ENCODE measurements at regions not wholly inside any gene's neighbourhood (a gene's known extent, or its start where the extent isn't known, plus 50 kb on each side); places are given as distances from the start of the nearest gene placed in this dataset.

DNA sequence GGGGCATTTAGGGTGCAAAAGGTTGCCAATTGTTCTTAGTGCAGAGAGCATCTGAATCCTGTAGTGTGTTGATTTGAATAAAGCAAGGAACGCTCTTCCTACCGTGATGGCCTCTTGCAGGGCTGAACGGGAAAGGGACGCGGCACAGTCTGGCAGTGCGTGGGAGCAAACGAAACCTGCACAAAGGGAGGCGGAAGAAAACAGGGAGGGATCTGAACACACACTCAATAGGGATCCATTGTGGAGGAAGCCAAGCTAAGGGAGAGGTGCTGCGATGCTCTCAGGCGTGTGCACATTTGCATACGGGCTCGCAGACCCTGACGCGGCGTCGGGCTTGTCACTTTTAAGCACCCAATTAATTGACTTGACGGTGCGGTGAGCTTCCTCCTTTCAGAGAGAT is 414.0 kb upstream of the IRX1 start:
- H3K9me3 ChIP-seq: no peaks in the 10 kb centered on the region
- H3K27ac ChIP-seq: no peak overlapping the region
- TF ChIP-seq, protein P1, sequence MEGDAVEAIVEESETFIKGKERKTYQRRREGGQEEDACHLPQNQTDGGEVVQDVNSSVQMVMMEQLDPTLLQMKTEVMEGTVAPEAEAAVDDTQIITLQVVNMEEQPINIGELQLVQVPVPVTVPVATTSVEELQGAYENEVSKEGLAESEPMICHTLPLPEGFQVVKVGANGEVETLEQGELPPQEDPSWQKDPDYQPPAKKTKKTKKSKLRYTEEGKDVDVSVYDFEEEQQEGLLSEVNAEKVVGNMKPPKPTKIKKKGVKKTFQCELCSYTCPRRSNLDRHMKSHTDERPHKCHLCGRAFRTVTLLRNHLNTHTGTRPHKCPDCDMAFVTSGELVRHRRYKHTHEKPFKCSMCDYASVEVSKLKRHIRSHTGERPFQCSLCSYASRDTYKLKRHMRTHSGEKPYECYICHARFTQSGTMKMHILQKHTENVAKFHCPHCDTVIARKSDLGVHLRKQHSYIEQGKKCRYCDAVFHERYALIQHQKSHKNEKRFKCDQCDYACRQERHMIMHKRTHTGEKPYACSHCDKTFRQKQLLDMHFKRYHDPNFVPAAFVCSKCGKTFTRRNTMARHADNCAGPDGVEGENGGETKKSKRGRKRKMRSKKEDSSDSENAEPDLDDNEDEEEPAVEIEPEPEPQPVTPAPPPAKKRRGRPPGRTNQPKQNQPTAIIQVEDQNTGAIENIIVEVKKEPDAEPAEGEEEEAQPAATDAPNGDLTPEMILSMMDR (IDR thresholded peaks at IDR 0.05): no peak
- H3K36me3 ChIP-seq: no peaks in the 10 kb centered on the region
- intact Hi-C loops (cut with DNase I): no loop called here
- no peak for DNase-seq (ENCODE audit: low spot score in 2 of 2)
- H3K4me1 ChIP-seq: no peaks in the 10 kb centered on the region
- no peaks in the 10 kb centered on the region for H3K27me3 ChIP-seq
- no peak overlapping the region for H3K4me3 ChIP-seq

DNA sequence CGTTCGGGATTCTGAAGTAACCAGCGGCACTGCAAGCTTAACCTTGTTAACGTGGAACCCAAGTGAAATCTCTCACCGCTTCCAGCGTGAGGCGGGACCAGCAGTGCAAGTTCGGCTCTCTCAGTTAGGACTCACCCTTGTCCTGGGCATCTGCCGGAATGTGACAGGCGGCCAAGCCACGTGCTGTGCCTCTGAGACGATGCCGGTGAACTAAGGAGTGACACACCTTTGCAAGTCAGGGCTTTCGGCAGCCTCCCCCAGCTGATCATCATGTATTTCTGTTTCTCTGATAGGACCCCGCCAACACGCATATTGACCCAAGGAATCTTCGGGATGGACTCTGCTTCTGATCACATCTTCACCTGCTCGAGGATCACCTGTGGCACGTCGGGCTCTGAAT is 415.0 kb upstream of the IRX1 start:
- no peak for DNase-seq (ENCODE audit: low spot score in 2 of 2)
- H3K4me3 ChIP-seq: no peak overlapping the region

DNA sequence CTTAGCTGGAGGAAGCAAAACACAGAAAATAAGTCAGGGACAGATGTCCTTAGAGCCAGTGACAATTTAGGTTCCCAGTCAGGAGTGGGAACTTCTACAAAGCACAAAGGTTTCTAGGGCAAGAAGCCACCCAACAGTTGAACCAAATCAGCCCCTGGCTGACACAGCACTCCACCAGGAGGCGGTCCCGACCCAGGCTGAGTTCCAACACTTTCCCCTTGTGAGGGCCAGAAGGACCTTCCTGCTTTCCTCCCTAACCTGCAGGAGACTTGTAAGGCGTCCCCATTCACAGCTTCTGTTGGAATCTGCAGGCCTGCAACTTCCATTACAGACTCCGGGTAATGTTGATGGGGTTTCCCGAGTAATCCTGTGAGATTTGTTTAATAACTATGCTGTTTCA is 416.4 kb upstream of the IRX1 start:
- H3K4me3 ChIP-seq: no peak overlapping the region
- H3K4me1 ChIP-seq: no peaks in the 10 kb centered on the region
- no peak overlapping the region for H3K27ac ChIP-seq
- TF ChIP-seq, protein P1 (IDR thresholded peaks at IDR 0.05): no peak
- H3K36me3 ChIP-seq: no peaks in the 10 kb centered on the region
- H3K9me3 ChIP-seq: no peaks in the 10 kb centered on the region
- H3K27me3 ChIP-seq: no peaks in the 10 kb centered on the region
- no peak for DNase-seq (ENCODE audit: low spot score in 2 of 2)
- intact Hi-C loops (cut with DNase I): no loop called here

More for the DNA sequence above, 415.0 kb upstream of the IRX1 start:
- Histone ChIP-seq H3K27me3 (no peaks in the 10 kb centered on the region), H3K4me1 (no peaks in the 10 kb centered on the region), H3K36me3 (no peaks in the 10 kb centered on the region), H3K9me3 (no peaks in the 10 kb centered on the region), H3K27ac (no peak overlapping the region)
- intact Hi-C loops (cut with DNase I): no loop called here
- TF ChIP-seq, protein P1 (IDR thresholded peaks at IDR 0.05): no peak

DNA sequence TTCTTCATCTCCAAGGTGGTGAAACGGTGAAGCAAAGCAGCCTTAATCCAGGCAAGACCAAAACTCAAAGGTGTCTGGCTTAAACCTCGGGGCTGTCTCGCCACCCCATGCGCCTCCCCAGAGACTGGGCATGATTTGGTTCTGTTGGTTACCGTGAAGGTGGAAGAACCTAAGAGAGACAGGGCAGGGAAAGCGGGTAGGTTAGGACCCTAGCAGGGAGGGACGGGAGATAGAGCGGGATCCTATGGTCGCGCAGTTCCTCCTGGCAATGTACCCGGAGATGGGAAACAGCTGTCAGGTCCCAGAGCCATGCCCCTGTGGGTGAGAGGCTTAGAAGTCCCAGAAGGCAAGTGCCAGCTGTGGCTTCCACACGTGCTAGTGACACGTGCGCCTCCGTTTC is 418.3 kb upstream of the IRX1 start:
- no peaks in the 10 kb centered on the region for H3K36me3 ChIP-seq
- H3K4me3 ChIP-seq: no peak overlapping the region
- H3K27ac ChIP-seq: no peak overlapping the region
- no peaks in the 10 kb centered on the region for H3K9me3 ChIP-seq
- intact Hi-C loops (cut with DNase I): no loop called here
- no peaks in the 10 kb centered on the region for H3K4me1 ChIP-seq
- no peak for DNase-seq (ENCODE audit: low spot score in 2 of 2)
- H3K27me3 ChIP-seq: no peaks in the 10 kb centered on the region
- TF ChIP-seq, protein P1 (IDR thresholded peaks at IDR 0.05): no peak

DNA sequence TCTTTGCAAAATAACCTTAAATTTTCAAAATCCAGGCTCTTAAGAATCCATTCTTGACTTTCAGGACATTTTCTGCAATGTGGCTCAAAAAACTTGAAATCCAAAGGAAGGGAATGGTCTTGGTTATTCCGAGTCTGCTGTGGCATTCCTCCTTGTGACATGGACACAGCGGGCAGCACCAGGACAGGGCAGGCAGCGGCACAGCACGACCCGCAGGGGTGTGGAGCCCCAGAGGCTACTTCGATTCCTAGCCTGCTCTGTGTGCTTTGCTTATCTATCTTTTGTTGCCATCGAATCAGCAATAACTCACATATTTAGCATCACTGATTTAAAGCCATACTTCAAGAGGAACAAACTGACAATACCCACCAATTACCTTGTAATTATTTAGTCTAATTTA is 420.2 kb upstream of the IRX1 start:
- intact Hi-C loops (cut with DNase I): no loop called here
- Histone ChIP-seq H3K9me3 (no peaks in the 10 kb centered on the region), H3K27me3 (no peaks in the 10 kb centered on the region), H3K36me3 (no peaks in the 10 kb centered on the region), H3K4me3 (no peak overlapping the region), H3K27ac (no peak overlapping the region), H3K4me1 (no peaks in the 10 kb centered on the region)
- DNase-seq (ENCODE audit: low spot score in 2 of 2): no peak
- TF ChIP-seq, protein P1 (IDR thresholded peaks at IDR 0.05): no peak

DNA sequence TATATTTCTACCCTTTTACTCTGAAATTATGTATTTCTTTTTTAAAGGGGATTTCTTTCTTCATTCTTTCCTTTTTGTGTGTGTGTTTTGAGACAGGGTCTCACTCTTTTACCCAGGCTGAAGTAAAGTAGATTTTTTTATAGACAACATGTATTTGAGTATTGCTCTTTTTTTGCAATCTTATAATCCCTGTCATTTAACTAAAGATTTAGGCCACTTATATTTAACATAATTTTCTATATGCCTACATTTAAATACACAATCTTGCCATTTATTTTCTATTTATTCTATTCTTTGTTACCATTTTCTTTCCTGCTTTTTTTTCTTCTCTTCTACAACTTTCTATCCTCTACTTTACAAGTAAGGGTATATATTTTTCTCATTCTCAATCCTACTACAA is 416.0 kb upstream of the IRX2 start:
- intact Hi-C loops (cut with DNase I): no loop called here
- Histone ChIP-seq H3K36me3 (no peaks in the 10 kb centered on the region), H3K4me1 (no peaks in the 10 kb centered on the region), H3K27me3 (no peaks in the 10 kb centered on the region), H3K4me3 (no peak overlapping the region), H3K9me3 (peaks cover 4 to 18% of the 10 kb centered on the region in 2 donors), H3K27ac (no peak overlapping the region)
- TF ChIP-seq, protein P1 (IDR thresholded peaks at IDR 0.05): no peak
- DNase-seq (ENCODE audit: low spot score in 2 of 2): no peak

All from ascending aorta (tissue), 2 donors.